MM.1S (cell line): ENCODE measurements at regions not wholly inside any gene's neighbourhood (a gene's known extent, or its start where the extent isn't known, plus 50 kb on each side); places are given as distances from the start of the nearest gene placed in this dataset.
"Not testable (repeated sequence)": the region's sequence is repeated elsewhere in the genome, so short reads cannot be mapped to it uniquely, and the experiment has no call there.

Experiments
- DNase-seq: peaks from one replicate; pipeline ENCODE4 v3.0.0-alpha.2; 2015
- H2AFZ ChIP-seq: fragments of 300-600 bp; sonication (generic); 2 replicates; pipeline ENCODE4 v1.6.0; 2016; ENCODE audit warnings: antibody characterized with exemption, low read length
- H3F3A ChIP-seq: fragments of 300-600 bp; sonication (generic); 2 replicates; pipeline ENCODE4 v1.6.1; 2016; ENCODE audit warnings: mild to moderate bottlenecking, antibody characterized with exemption, low read length, moderate library complexity, mixed read lengths; ENCODE audit not compliant: insufficient read depth
- H3K27ac ChIP-seq: fragments of 300-600 bp; sonication (generic); 2 replicates; pipeline ENCODE4 v1.5.1; 2016; ENCODE audit warnings: mild to moderate bottlenecking, low read length
- H3K27me3 ChIP-seq: fragments of 300-600 bp; sonication (generic); replicated peaks from 2 replicates; pipeline ENCODE4 v1.6.0; 2016; ENCODE audit warnings: low read length; ENCODE audit not compliant: insufficient read depth
- H3K36me3 ChIP-seq: fragments of 300-600 bp; sonication (generic); replicated peaks from 2 replicates; pipeline ENCODE4 v1.6.1; 2016; ENCODE audit warnings: mild to moderate bottlenecking, low read length, mixed read lengths; ENCODE audit not compliant: insufficient read depth
- H3K4me1 ChIP-seq: fragments of 300-600 bp; sonication (generic); 2 replicates; pipeline ENCODE4 v1.6.1; 2016; ENCODE audit warnings: low read length, mixed read lengths
- H3K4me2 ChIP-seq: fragments of 300-600 bp; sonication (generic); 2 replicates; pipeline ENCODE4 v1.6.0; 2016; ENCODE audit warnings: low read depth, low read length
- H3K4me3 ChIP-seq: fragments of 300-600 bp; sonication (generic); 2 replicates; pipeline ENCODE4 v1.5.1; 2016; ENCODE audit warnings: low read length, mixed read lengths
- H3K79me2 ChIP-seq: fragments of 300-600 bp; sonication (generic); 2 replicates; pipeline ENCODE4 v1.6.1; 2016; ENCODE audit warnings: mixed run types, low read length, mixed read lengths
- H3K9ac ChIP-seq: fragments of 300-600 bp; sonication (generic); 2 replicates; pipeline ENCODE4 v1.6.1; 2016; ENCODE audit warnings: low read length, mixed read lengths
- H3K9me2 ChIP-seq: fragments of 300-600 bp; sonication (generic); replicated peaks from 2 replicates; pipeline ENCODE4 v1.6.1; 2016; ENCODE audit warnings: mild to moderate bottlenecking, low read length, mixed read lengths; ENCODE audit not compliant: insufficient read depth
- H3K9me3 ChIP-seq: fragments of 300-600 bp; sonication (generic); replicated peaks from 2 replicates; pipeline ENCODE4 v1.6.1; 2016; ENCODE audit warnings: mild to moderate bottlenecking, low read length, mixed read lengths; ENCODE audit not compliant: insufficient read depth
- H4K20me1 ChIP-seq: fragments of 300-600 bp; sonication (generic); 2 replicates; pipeline ENCODE4 v1.6.1; 2016; ENCODE audit warnings: mild to moderate bottlenecking, low read length, moderate library complexity, mixed read lengths; ENCODE audit not compliant: insufficient read depth
- CTCF ChIP-seq: fragments of 300-600 bp; sonication (generic); IDR thresholded peaks from 2 replicates; pipeline ENCODE4 v1.5.1; 2016; ENCODE audit warnings: antibody characterized with exemption, low read length, mixed read lengths
- EZH2 ChIP-seq: fragments of 300-600 bp; sonication (generic); optimal IDR thresholded peaks from 2 replicates; pipeline ENCODE3; 2017; ENCODE audit warnings: low read depth, mild to moderate bottlenecking, antibody characterized with exemption, low read length, mixed read lengths
- EZH2phosphoT487 ChIP-seq: fragments of 300-600 bp; sonication (generic); IDR thresholded peaks from 2 replicates; pipeline ENCODE4 v1.6.1; 2018; ENCODE audit warnings: antibody characterized with exemption, low read length

- H2AFZ ChIP-seq = no peak overlapping the region
- H3K4me2 ChIP-seq = no peak overlapping the region
- H3K27me3 ChIP-seq = no peaks in the 10 kb centered on the region
- no peaks in the 10 kb centered on the region for H3K36me3 ChIP-seq
- H3F3A ChIP-seq = no peaks in the 10 kb centered on the region
- no peaks in the 10 kb centered on the region for H3K4me1 ChIP-seq
- H3K9ac ChIP-seq = no peak overlapping the region
- TF ChIP-seq EZH2phosphoT487 (no peak), EZH2 (no peak), CTCF (no peak)
- no peaks in the 10 kb centered on the region for H4K20me1 ChIP-seq
- no peak overlapping the region for H3K27ac ChIP-seq
- H3K4me3 ChIP-seq = no peak overlapping the region
- no peak for DNase-seq
- H3K79me2 ChIP-seq = no peaks in the 10 kb centered on the region
- no peaks in the 10 kb centered on the region for H3K9me3 ChIP-seq
- no peaks in the 10 kb centered on the region for H3K9me2 ChIP-seq
Measured at GRCh38 chr10:61047788-61048560, 104.0 kb upstream of the RHOBTB1 start.

GRCh38 chr10:61047081-61047480 is 103.1 kb upstream of the RHOBTB1 start:
- H3K79me2 ChIP-seq = no peaks in the 10 kb centered on the region
- no peak for DNase-seq

GRCh38 chr10:61045480-61045879 is 101.5 kb upstream of the RHOBTB1 start:
- DNase-seq, H3K27me3 ChIP-seq, H3K4me1 ChIP-seq, H3K4me2 ChIP-seq, H3K9me3 ChIP-seq, H3K27ac ChIP-seq, H3K9ac ChIP-seq, H3K4me3 ChIP-seq, H3K36me3 ChIP-seq, H4K20me1 ChIP-seq, H3K79me2 ChIP-seq, H3F3A ChIP-seq, H2AFZ ChIP-seq, H3K9me2 ChIP-seq: not testable (repeated sequence)

More at GRCh38 chr10:61047081-61047480, 103.1 kb upstream of the RHOBTB1 start:
- no peaks in the 10 kb centered on the region for H3K9me2 ChIP-seq
- no peaks in the 10 kb centered on the region for H3K27me3 ChIP-seq
- no peak overlapping the region for H3K4me3 ChIP-seq
- no peak overlapping the region for H3K9ac ChIP-seq
- H3K4me1 ChIP-seq = no peaks in the 10 kb centered on the region
- no peak overlapping the region for H3K27ac ChIP-seq
- TF ChIP-seq EZH2 (no peak), CTCF (no peak), EZH2phosphoT487 (no peak)
- H3F3A ChIP-seq = no peaks in the 10 kb centered on the region
- H4K20me1 ChIP-seq = no peaks in the 10 kb centered on the region
- H3K9me3 ChIP-seq = no peaks in the 10 kb centered on the region
- H2AFZ ChIP-seq = no peak overlapping the region
- H3K4me2 ChIP-seq = no peak overlapping the region
- no peaks in the 10 kb centered on the region for H3K36me3 ChIP-seq

DNA sequence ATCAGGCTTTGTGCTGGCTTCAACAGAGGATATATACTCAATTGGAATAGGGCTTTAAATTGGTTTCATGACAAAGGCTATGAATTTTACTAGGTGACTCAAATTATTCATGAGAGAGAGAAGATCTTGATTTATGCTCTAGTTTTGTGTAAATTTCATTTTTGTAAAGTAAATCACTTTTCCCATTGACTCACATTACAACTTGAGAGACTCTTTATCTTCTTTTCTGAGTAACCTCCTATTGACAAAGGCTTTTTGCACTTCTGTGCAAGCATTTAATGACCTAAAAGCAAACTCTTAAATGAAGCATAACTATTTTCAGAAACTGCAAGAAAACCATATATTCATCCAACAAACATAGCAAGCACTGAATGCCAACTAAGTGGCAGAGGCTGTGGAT is 98.5 kb upstream of the RHOBTB1 start:
- no peak overlapping the region for H3K9ac ChIP-seq
- no peaks in the 10 kb centered on the region for H3K4me1 ChIP-seq
- H3K9me3 ChIP-seq = no peaks in the 10 kb centered on the region
- TF ChIP-seq EZH2 (no peak), EZH2phosphoT487 (no peak), CTCF (no peak)
- H3K79me2 ChIP-seq = no peaks in the 10 kb centered on the region
- H3K4me2 ChIP-seq = no peak overlapping the region
- H3F3A ChIP-seq = no peaks in the 10 kb centered on the region
- H2AFZ ChIP-seq = no peak overlapping the region
- no peak overlapping the region for H3K4me3 ChIP-seq
- H3K9me2 ChIP-seq = no peaks in the 10 kb centered on the region
- no peaks in the 10 kb centered on the region for H4K20me1 ChIP-seq
- no peaks in the 10 kb centered on the region for H3K27me3 ChIP-seq
- DNase-seq = no peak
- no peaks in the 10 kb centered on the region for H3K36me3 ChIP-seq
- H3K27ac ChIP-seq = no peak overlapping the region
